ENCODE measurements at regions not wholly inside any gene's neighbourhood (a gene's known extent, or its start where the extent isn't known, plus 50 kb on each side); places are given as distances from the start of the nearest gene placed in this dataset.
A peak's percentile ranks its signal among the peaks of the same experiment; 100 is the strongest.

DNA sequence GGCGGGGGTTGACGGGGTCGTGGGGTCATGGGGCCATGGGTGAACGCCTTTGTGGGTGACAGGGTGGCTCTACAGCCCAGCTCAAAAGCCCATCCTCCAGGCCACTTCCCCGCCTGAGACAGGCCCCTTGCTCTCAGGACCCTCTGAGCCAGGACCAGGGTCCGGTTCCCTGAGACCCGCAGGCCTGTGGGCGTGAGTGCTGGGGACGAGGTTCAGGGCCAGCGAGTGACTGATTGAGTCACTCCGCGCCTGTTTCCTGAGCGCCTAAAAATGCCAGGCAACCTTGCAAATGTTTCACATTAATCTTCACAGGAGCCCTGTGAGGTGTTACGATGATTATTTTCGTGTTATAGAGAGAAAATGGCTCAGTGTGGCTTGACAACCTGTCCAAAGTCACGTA, 97.8 kb downstream of the ZNF674 start:
- DNase-seq (ENCODE audit: extremely low read depth in 1 of 2, low read depth in 1 of 2): no peak

- DNase-seq (ENCODE audit: extremely low read depth in 1 of 2, low read depth in 1 of 2): peak; percentile 65 to 72
Observed at GRCh38 chrX:46446727-46447378, 98.4 kb downstream of the ZNF674 start.

DNA sequence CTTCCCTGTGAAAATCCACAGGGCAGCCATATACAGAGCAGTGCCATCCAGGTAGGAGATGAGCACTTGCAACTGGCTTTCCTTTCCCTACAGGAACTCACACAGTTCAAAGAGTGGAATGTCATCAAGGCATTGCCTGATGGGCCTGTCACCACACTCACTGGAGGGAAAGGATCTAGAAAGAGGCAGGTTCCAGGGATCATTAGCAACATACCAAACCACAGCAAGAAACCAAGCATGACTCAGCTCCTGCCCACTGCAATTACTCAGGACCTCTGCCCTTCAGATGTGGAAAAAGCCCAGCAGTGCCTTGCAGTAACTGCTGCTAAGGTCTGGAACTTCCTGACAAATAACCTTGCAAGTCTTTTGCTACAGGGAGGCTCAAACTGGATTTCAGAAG, 101.2 kb downstream of the ZNF674 start:
- DNase-seq (ENCODE audit: extremely low read depth in 1 of 2, low read depth in 1 of 2): no peak

DNA sequence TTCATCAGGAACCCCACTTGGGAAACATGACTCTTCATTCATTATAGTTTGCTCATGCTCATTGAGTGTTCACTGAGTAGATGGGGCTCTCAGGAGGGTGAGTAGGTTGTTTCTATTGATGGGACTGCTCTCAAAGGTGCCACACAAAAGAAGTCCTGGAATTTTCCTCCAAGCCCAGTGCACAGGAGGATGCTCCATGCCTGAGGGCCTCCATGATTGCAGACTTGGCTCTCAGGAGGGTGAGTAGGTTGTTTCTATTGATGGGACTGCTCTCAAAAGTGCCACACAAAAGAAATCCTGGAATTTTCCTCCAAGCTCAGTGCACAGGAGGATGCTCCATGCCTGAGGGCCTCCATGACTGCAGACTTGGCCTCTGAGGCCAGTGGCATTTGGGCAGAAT, 108.5 kb downstream of the ZNF674 start:
- DNase-seq (ENCODE audit: extremely low read depth in 1 of 2, low read depth in 1 of 2): no peak

DNA sequence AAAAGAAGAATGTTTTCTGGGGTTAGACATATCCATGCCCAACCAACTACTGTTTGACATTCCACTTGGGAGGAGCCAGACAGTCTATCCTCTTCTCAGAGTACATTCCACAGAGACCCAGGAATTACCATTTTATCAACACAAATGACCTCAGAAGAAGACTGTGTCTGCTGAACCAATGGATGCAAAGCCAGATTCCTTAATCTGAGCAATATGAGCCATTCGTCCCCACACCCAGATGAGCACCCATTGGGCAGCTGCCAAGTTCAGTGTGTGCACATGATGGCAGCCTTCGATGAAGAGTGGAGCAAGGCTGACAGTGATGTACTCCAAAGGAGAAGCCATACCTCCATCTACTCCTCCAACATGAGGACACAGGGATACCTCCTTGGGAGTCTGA, 111.3 kb downstream of the ZNF674 start:
- no peak for DNase-seq (ENCODE audit: extremely low read depth in 1 of 2, low read depth in 1 of 2)

DNA sequence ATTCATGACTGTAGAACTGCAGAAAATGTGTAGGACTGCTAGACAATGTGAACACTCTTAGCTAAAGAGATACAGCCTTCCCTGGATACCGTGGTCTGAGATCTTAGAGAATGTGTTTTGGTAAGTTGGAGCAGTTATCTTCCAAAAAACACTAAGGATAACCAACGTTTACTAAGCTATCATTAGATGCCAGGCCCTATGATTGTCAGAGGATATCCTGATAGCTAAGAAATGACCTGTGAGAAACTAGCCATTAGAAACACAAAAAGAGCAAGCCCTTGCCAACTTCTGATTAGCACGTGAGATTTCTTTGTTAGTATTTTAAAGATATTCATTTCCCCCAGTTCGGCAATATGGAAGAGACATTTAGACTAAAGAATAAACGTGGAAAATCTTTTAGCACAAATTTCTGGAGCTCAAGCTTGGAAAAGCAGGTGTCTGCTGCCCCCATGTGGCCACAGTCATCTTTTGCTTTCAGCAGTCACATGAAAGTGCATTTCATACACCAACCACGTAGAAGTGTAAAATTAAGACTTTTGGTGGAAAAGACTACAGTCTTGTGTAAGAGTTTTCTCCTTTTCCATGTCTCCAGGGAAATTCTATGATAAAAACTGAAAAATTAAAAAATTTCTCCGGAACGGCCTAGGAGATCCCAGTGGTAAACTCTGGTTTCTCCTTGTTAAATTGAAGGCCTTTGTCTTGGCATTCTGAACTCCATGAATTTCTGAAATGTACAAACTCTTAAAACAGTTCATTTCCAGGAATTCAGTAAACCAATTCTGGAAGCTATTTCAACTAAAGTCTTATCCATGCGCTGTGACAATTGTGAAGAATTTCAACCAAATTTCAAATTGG, 136.4 kb downstream of the ZNF674 start:
- DNase-seq (ENCODE audit: extremely low read depth in 1 of 2, low read depth in 1 of 2): peak; percentile 19 to 47

- DNase-seq (ENCODE audit: extremely low read depth in 1 of 2, low read depth in 1 of 2): no peak
Observed at GRCh38 chrX:46407753-46408130, 137.5 kb downstream of the ZNF674 start.

DNA sequence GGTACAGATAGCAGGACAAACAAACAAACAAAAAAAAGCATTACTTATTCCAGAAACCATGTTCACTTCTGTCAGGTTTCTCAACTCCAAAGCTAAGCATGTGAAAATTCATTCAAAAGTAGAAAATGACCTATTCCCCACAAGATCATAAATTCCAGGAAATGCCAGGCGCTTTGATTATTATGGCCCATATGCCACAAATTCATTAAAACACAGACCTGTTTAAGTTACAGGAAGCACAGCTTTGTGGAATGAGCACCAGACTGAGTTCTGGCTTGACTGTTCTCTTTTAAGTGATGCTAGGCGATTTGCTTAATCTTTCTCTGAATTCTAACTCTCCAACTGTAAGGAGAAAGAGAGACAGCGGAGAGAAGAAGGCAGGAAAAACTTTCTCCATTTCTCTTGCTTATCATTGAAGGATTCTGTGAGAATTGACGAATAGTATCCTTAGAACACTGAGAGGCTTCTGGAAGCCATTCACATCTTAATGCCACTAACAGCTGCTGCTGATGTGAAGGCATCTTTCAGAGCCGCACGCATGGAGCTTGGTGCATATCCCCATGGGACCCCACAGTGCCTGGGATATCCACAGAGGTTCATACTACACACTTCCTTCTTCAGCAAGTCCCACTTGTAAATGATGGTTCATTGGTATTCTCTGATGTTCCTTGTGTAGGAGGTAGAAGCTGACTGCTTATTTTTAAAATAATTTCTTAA, 138.0 kb downstream of the ZNF674 start:
- DNase-seq (ENCODE audit: extremely low read depth in 1 of 2, low read depth in 1 of 2): no peak

DNA sequence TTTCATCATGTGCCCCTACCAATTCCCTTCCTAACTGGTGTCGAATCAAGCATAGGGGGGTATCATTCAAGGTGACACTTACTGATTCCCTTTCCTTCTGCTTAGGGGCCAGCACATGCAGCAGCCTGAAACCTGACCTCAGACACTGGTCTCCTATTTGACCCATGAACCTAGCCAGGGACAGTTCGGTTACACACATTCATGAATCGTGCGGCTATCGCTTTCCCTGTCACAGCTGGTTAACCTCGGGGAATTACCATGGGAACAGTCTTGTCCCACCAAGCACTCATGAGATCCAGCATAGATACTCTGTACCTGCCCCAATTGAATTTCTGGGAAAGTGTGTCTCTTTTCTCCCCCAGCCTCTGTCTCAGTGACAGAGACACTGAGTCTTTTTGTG, 140.4 kb downstream of the ZNF674 start:
- no peak for DNase-seq (ENCODE audit: extremely low read depth in 1 of 2, low read depth in 1 of 2)

DNA sequence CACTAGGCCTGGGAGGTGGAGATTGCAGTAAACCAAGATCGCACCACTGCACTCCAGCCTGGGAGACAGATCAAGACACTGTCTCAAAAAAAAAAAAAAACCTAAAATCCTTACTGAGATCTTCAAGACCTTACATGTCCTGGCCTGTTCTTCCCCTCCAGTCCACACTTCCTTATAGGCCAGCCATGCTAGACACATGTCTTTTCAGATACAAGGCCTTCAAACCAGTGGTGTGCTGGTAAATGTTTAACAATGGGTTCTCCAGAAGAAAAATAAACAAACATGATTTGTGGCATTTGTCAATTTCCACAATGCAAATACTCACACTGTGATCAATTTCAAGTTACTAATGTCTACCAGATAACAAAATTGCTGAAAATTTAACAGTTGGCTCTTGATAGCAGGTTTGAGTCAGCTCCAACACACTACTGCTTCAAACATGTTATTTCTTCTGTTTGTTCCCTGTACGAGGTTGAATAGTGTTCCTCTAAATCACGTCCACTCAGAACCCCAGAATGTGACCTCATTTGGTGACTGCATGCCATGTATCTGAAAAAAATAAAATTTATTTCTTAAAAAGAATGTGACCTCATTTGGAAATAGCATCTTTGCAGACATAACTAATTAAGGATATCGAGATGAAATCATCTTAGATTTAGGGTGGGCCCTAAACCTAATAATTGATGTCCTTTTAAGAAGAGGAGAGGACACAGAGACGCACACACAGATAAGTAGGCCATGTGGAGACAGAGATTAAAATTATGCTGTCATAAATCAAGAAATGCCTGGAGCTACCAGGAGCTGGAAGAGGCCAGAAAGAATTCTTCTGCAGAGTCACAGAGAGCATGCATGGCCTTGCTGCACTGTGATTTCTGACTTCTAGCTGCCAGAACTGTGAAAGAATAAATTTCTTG, 144.4 kb downstream of the ZNF674 start:
- DNase-seq (ENCODE audit: extremely low read depth in 1 of 2, low read depth in 1 of 2): no peak

DNA sequence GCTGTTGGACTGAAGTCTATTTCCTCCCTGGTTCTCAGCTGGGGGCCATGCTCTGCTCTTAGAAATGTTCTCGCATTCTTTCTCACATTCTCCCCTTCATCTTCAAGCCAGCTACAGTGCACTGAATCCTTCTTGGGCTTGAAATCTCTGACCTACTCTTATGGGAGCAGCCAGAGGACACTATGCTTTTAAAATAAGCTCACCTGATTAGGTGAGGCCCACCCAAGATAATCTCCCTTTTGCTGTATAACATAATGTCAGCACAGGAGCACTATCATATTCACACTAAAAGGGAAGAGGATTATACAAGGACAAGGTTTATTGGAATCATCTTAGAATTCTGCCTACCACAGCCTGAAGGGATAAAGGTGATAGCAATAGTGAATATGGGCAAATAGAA, 146.3 kb downstream of the ZNF674 start:
- DNase-seq (ENCODE audit: extremely low read depth in 1 of 2, low read depth in 1 of 2): no peak

- no peak for DNase-seq (ENCODE audit: extremely low read depth in 1 of 2, low read depth in 1 of 2)
Observed at GRCh38 chrX:46398126-46398525, 147.1 kb downstream of the ZNF674 start.

GRCh38 chrX:46386511-46386910, 158.7 kb downstream of the ZNF674 start:
- DNase-seq (ENCODE audit: extremely low read depth in 1 of 2, low read depth in 1 of 2): no peak

GRCh38 chrX:46383006-46383405, 162.2 kb downstream of the ZNF674 start:
- no peak for DNase-seq (ENCODE audit: extremely low read depth in 1 of 2, low read depth in 1 of 2)

DNA sequence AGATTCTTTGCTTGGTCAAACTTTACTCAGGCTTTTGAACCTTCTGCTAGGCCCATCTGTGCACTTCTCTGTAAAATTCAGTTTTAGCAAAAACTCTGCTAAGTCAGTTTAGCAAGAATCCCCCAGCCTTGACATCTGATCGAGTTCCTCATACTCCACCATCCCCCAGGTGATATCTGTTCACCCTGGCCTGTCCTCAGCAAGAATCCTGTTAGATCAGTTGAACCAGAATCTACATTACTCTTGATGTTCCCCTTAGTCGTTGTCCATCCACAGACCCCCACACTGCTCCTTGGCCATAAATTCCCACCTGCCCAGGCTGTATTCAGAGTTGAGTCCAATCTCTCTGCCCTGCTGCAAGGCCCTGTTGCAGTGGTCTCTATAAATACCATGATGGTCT, 162.6 kb downstream of the ZNF674 start:
- no peak for DNase-seq (ENCODE audit: extremely low read depth in 1 of 2, low read depth in 1 of 2)

GRCh38 chrX:46381630-46382029, 163.6 kb downstream of the ZNF674 start:
- DNase-seq (ENCODE audit: extremely low read depth in 1 of 2, low read depth in 1 of 2): peak in 1 of 2 donors; percentile 5

DNA sequence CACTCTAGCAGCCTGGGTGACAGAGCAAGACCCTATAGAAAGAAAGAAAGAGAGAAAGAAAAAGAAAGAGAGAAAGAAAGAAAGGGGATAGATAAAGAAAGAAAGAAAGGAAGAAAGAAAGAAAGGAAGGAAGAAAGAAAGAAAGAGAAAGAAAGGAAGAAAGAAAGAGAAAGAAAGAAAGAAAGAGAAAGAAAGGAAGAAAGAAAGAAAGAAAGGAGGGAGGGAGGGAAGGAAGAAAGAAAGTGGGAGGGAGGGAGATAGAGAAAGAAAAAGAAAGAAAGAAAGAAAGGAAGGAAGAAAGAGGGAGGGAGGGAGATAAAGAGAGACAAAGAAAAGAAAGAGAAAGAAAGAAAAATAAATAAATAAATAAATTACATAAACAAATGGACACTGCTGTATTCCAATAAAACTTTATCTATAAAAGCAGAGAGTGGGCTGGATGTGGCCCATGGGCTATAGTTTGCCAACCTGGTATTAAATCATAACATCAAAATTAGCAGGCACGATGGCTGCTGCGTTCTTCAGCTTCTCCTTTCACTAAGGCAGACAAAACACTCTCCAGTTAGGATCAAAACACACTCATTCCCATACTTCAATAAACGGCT, 165.0 kb downstream of the ZNF674 start:
- no peak for DNase-seq (ENCODE audit: extremely low read depth in 1 of 2, low read depth in 1 of 2)

DNA sequence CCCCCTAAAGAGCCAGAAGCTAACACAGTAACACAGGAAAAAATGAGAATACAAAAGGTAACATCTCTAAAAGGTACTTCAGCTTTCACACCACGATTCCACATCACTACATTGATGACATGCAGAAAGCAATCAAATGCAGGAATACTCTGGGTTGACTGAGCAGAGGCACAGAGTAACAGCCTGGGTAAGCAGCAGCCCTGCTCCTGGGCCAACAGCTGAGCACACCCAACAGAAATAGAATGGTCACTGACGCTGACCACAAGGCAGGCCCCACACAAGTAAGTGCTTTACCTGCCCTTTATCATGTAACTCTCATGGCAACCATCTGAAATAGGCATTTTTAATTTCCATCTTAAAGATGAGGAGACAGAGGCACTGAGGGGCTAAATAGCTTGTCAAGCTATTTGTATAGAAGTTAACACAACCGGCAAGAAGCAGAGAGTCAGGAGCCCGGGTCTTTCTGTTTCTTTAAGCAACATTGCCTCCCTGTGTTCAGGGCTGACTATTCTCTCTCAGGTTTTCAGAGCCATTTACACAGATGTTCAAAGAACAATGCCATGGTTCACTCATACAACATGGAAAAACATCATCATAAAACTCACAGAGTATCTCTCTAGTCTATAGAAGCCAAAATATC, 168.9 kb downstream of the ZNF674 start:
- DNase-seq (ENCODE audit: extremely low read depth in 1 of 2, low read depth in 1 of 2): no peak

GRCh38 chrX:46375831-46376230, 169.4 kb downstream of the ZNF674 start:
- DNase-seq (ENCODE audit: extremely low read depth in 1 of 2, low read depth in 1 of 2): no peak

- no peak for DNase-seq (ENCODE audit: extremely low read depth in 1 of 2, low read depth in 1 of 2)
Observed at GRCh38 chrX:46374371-46374770, 170.8 kb downstream of the ZNF674 start.
